B cell (primary cell): ENCODE measurements at regions not wholly inside any gene's neighbourhood (a gene's known extent, or its start where the extent isn't known, plus 50 kb on each side); places are given as distances from the start of the nearest gene placed in this dataset.

Experiments used
- EZH2 ChIP-seq: IDR thresholded peaks from 2 replicates; pipeline ENCODE4 v1.6.1; 2012; ENCODE audit warnings: borderline replicate concordance, low read depth, mild to moderate bottlenecking, moderate library complexity, low read length; ENCODE audit not compliant: insufficient read depth, poor library complexity, severe bottlenecking
- TF ChIP-seq, protein P1 (sequence below): fragments of 200-600 bp; IDR thresholded peaks from one replicate; pipeline ENCODE4 v1.8.0; 2022; ENCODE audit warnings: antibody characterized with exemption, mild to moderate bottlenecking

DNA sequence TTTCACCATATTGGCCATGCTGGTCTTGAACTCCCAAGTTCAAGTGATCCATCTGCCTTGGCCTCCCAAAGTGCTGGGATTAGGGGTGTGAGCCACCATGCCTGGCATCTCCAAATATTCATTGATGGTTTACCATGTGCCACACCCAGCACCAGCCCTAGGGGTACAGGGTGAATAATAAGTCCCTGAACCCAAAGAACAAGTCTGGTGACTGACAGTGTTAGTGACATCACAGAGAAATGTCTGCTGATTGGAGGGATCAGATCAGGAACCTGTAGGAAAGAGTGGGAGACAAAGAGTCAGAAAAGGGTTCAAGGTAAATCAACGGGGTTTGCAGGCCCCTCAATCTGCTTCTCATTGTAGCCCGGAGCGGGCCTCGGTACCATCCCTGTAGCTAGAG lies 118.4 kb upstream of the NABP1 start:
- TF ChIP-seq, protein P1, sequence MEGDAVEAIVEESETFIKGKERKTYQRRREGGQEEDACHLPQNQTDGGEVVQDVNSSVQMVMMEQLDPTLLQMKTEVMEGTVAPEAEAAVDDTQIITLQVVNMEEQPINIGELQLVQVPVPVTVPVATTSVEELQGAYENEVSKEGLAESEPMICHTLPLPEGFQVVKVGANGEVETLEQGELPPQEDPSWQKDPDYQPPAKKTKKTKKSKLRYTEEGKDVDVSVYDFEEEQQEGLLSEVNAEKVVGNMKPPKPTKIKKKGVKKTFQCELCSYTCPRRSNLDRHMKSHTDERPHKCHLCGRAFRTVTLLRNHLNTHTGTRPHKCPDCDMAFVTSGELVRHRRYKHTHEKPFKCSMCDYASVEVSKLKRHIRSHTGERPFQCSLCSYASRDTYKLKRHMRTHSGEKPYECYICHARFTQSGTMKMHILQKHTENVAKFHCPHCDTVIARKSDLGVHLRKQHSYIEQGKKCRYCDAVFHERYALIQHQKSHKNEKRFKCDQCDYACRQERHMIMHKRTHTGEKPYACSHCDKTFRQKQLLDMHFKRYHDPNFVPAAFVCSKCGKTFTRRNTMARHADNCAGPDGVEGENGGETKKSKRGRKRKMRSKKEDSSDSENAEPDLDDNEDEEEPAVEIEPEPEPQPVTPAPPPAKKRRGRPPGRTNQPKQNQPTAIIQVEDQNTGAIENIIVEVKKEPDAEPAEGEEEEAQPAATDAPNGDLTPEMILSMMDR, result no peak
- TF ChIP-seq EZH2, result no peak
